ENCODE measurements at regions not wholly inside any gene's neighbourhood (a gene's known extent, or its start where the extent isn't known, plus 50 kb on each side); places are given as distances from the start of the nearest gene placed in this dataset.

DNA sequence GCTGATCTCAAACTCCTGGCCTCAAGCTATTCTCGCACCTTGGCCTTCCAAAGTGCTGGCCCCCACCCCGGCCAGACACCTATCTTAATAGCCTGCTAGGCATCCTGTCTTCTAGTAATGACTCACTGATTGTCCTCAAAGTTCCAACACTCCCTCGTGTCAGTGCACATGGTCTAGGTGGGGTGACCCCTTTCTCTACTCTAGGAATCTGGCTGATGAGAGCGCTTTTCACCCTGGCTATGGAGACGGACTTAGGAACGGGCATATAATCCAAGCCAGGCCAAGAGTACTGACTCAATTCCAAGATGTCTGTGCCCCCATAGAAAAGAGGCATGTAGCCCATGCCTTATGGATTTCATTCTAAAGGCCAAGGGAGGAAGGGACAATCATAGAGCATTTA, 67.0 kb downstream of the PRLHR start:
- CTCF ChIA-PET (ENCODE audit: low intra/inter-chr PET ratio, low total read pairs) = no interaction called here

DNA sequence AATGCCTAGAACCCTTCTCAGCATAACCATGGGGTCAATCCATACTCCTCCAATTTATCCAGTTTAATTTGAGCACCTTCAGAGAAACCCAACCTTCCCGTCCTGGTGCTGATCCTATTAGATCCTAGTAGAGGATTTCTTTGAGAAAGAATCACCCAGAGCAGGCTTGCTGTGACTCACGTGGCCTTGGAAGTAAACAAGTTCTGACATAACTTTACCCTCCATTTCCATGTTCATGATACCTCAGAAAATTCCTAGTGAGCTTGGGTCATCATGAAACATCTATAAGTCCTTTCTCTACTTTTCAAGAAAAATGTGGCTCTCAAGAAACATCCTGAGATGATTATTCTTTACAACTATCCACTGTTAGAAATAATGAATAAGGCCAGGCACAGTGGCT, 71.7 kb downstream of the PRLHR start:
- ChIA-PET POLR2A (no interaction called here), CTCF (ENCODE audit: low intra/inter-chr PET ratio, low total read pairs) (no interaction called here)
- no TSS peak for BruUV-seq (replicated peaks)
- Histone ChIP-seq H3K9ac (ENCODE audit: insufficient read depth, low read depth, low read length) (no peak overlapping the region), H2AFZ (ENCODE audit: low read length) (no peak overlapping the region), H3K27ac (ENCODE audit: extremely low read length, insufficient read depth, low read length) (no peak overlapping the region), H3K79me2 (ENCODE audit: insufficient read depth, low read length) (no peaks in the 10 kb centered on the region), H3K9me3 (ENCODE audit: low read length) (no peaks in the 10 kb centered on the region), H3K4me2 (ENCODE audit: low read depth, low read length) (no peak overlapping the region), H3K4me3 (replicated peaks in 1 of 3; ENCODE audit: insufficient read depth in 1 of 3, low read depth in 2 of 3, low read length in 3 of 3) (no peak overlapping the region), H3K36me3 (replicated peaks in 1 of 2; ENCODE audit: control insufficient read depth in 1 of 2, insufficient read depth in 2 of 2, low read length in 2 of 2) (no peaks in the 10 kb centered on the region), H3K4me1 (ENCODE audit: insufficient read depth, low read length) (peaks cover 24% of the 10 kb centered on the region), H4K20me1 (ENCODE audit: insufficient read depth, low read length) (no peaks in the 10 kb centered on the region), H3K27me3 (ENCODE audit: control insufficient read depth in 1 of 2, insufficient read depth in 2 of 2, low read length in 2 of 2) (peaks cover 0 to 8% of the 10 kb centered on the region in 2 experiments; a peak in 1 of 5 replicates)
- ATAC-seq (no peak), DNase-seq (ENCODE audit: low spot score) (no peak), FAIRE-seq (no peak)
- TF ChIP-seq ELF1 (CRISPR knock-in tag; IDR thresholded peaks at IDR 0.05) (no peak), FOXK2 (IDR thresholded peaks at IDR 0.05) (no peak), MED13 (CRISPR knock-in tag; IDR thresholded peaks at IDR 0.05) (no peak), JUND (CRISPR knock-in tag; IDR thresholded peaks at IDR 0.05) (no peak)
- TF ChIP-seq, protein P1, sequence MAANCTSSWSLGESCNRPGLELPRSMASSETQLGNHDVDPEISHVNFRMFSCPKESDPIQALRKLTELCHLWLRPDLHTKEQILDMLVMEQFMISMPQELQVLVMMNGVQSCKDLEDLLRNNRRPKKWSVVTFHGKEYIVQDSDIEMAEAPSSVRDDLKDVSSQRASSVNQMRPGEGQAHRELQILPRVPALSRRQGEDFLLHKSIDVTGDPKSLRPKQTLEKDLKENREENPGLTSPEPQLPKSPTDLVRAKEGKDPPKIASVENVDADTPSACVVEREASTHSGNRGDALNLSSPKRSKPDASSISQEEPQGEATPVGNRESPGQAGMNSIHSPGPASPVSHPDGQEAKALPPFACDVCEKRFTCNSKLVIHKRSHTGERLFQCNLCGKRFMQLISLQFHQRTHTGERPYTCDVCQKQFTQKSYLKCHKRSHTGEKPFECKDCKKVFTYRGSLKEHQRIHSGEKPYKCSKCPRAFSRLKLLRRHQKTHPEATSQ (CRISPR knock-in tag; IDR thresholded peaks at IDR 0.05; ENCODE audit: borderline replicate concordance) = no peak
- WGBS (ENCODE audit: low lambda C conversion rate) = 0% methylated on average over 1 of the region's 2 CpGs
- in situ Hi-C loops (cut with HindIII; ENCODE audit: extremely low pct_ligation_motif_present, low pct_unique_long_range_greater_than_20kb) = no loop called here
- intact Hi-C loops (cut with micrococcal nuclease; ENCODE audit: unreplicated experiment) = no loop called here

More for the DNA sequence above, 67.0 kb downstream of the PRLHR start:
- 28% methylated on average over 5 of the region's 6 CpGs for WGBS (ENCODE audit: low lambda C conversion rate)
- Histone ChIP-seq H3K9me3 (ENCODE audit: low read length) (no peaks in the 10 kb centered on the region), H3K9ac (ENCODE audit: insufficient read depth, low read depth, low read length) (no peak overlapping the region), H3K79me2 (ENCODE audit: insufficient read depth, low read length) (no peaks in the 10 kb centered on the region), H3K36me3 (replicated peaks in 1 of 2; ENCODE audit: control insufficient read depth in 1 of 2, insufficient read depth in 2 of 2, low read length in 2 of 2) (no peaks in the 10 kb centered on the region), H3K4me1 (ENCODE audit: insufficient read depth, low read length) (no peaks in the 10 kb centered on the region), H3K4me3 (replicated peaks in 1 of 3; ENCODE audit: insufficient read depth in 1 of 3, low read depth in 2 of 3, low read length in 3 of 3) (no peak overlapping the region), H3K4me2 (ENCODE audit: low read depth, low read length) (no peak overlapping the region), H3K27ac (ENCODE audit: extremely low read length, insufficient read depth, low read length) (no peak overlapping the region), H4K20me1 (ENCODE audit: insufficient read depth, low read length) (no peaks in the 10 kb centered on the region), H3K27me3 (ENCODE audit: control insufficient read depth in 1 of 2, insufficient read depth in 2 of 2, low read length in 2 of 2) (peaks cover 1 to 8% of the 10 kb centered on the region in 2 experiments; a peak in 2 of 5 replicates), H2AFZ (ENCODE audit: low read length) (no peak overlapping the region)
- no peak for FAIRE-seq
- POLR2A ChIA-PET = no interaction called here
- no peak for ATAC-seq
- BruUV-seq (replicated peaks) = no TSS peak
- DNase-seq (ENCODE audit: low spot score) = no peak
- intact Hi-C loops (cut with micrococcal nuclease; ENCODE audit: unreplicated experiment) = no loop called here
- in situ Hi-C loops (cut with HindIII; ENCODE audit: extremely low pct_ligation_motif_present, low pct_unique_long_range_greater_than_20kb) = no loop called here
- TF ChIP-seq, protein P2, sequence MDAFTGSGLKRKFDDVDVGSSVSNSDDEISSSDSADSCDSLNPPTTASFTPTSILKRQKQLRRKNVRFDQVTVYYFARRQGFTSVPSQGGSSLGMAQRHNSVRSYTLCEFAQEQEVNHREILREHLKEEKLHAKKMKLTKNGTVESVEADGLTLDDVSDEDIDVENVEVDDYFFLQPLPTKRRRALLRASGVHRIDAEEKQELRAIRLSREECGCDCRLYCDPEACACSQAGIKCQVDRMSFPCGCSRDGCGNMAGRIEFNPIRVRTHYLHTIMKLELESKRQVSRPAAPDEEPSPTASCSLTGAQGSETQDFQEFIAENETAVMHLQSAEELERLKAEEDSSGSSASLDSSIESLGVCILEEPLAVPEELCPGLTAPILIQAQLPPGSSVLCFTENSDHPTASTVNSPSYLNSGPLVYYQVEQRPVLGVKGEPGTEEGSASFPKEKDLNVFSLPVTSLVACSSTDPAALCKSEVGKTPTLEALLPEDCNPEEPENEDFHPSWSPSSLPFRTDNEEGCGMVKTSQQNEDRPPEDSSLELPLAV (CRISPR knock-in tag; conservative IDR thresholded peaks at IDR 0.05; ENCODE audit: low read depth) = no peak
- TF ChIP-seq ZNF383 (CRISPR knock-in tag; IDR thresholded peaks at IDR 0.05; ENCODE audit: borderline replicate concordance) = no peak
- no peak for TF ChIP-seq ZNF431 (CRISPR knock-in tag; IDR thresholded peaks at IDR 0.05; ENCODE audit: borderline replicate concordance, low read depth)
- no peak for TF ChIP-seq EZH2 (conservative IDR thresholded peaks at IDR 0.05; ENCODE audit: low read depth, low read length)
- TF ChIP-seq SIX1 (CRISPR knock-in tag; IDR thresholded peaks at IDR 0.05; ENCODE audit: borderline replicate concordance) = no peak
- no peak for TF ChIP-seq ZNF282 (IDR thresholded peaks at IDR 0.05; ENCODE audit: partially characterized antibody)
- TF ChIP-seq BRCA1 (CRISPR knock-in tag; IDR thresholded peaks at IDR 0.05) = no peak
